ENCODE measurements at regions not wholly inside any gene's neighbourhood (a gene's known extent, or its start where the extent isn't known, plus 50 kb on each side); places are given as distances from the start of the nearest gene placed in this dataset.
A peak's percentile ranks its signal among the peaks of the same experiment; 100 is the strongest.
"Not testable (repeated sequence)": the region's sequence is repeated elsewhere in the genome, so short reads cannot be mapped to it uniquely, and the experiment has no call there.

GRCh38 chr20:1747953-1748577, 90.5 kb upstream of the SIRPG start:
- Histone ChIP-seq H2AFZ (ENCODE audit: low read depth, low read length) (no peak overlapping the region), H3K36me3 (replicated peaks; ENCODE audit: low read depth, low read length) (no peaks in the 10 kb centered on the region), H4K20me1 (ENCODE audit: insufficient read depth, low read length) (no peaks in the 10 kb centered on the region), H3K27ac (ENCODE audit: low read length) (no peak overlapping the region), H3K4me1 (ENCODE audit: low read length) (no peaks in the 10 kb centered on the region), H3K79me2 (ENCODE audit: low read length) (no peaks in the 10 kb centered on the region), H3K4me2 (ENCODE audit: low read length) (no peak overlapping the region), H3K9me3 (ENCODE audit: insufficient read depth, low read length) (no peaks in the 10 kb centered on the region), H3K9ac (ENCODE audit: low read length) (no peak overlapping the region), H3K4me3 (ENCODE audit: low read length) (no peak overlapping the region), H3K27me3 (ENCODE audit: low read depth, low read length) (peaks cover 20% of the 10 kb centered on the region)
- TF ChIP-seq EZH2phosphoT487 (IDR thresholded peaks at IDR 0.05; ENCODE audit: low read depth) (no peak), CTCF (IDR thresholded peaks at IDR 0.05; ENCODE audit: low read depth, low read length) (no peak)

- H3K36me3 ChIP-seq (replicated peaks; ENCODE audit: low read depth, low read length); H3K27ac ChIP-seq (ENCODE audit: low read length); H2AFZ ChIP-seq (ENCODE audit: low read depth, low read length): not testable (repeated sequence)
These were observed 84.5 kb upstream of the SIRPG start for GRCh38 chr20:1742049-1742434.

GRCh38 chr20:1741309-1742048, 83.9 kb upstream of the SIRPG start:
- TF ChIP-seq EZH2phosphoT487 (IDR thresholded peaks at IDR 0.05; ENCODE audit: low read depth) (no peak), CTCF (IDR thresholded peaks at IDR 0.05; ENCODE audit: low read depth, low read length) (no peak)
- Histone ChIP-seq H3K27ac (ENCODE audit: low read length) (no peak overlapping the region), H4K20me1 (ENCODE audit: insufficient read depth, low read length) (no peaks in the 10 kb centered on the region), H3K4me1 (ENCODE audit: low read length) (peaks cover 8% of the 10 kb centered on the region; the same call in 1 of the 2 replicates), H3K4me2 (ENCODE audit: low read length) (peak overlapping the region; percentile 36), H3K9me3 (ENCODE audit: insufficient read depth, low read length) (no peaks in the 10 kb centered on the region), H3K27me3 (ENCODE audit: low read depth, low read length) (peaks cover 24% of the 10 kb centered on the region), H3K9ac (ENCODE audit: low read length) (no peak overlapping the region), H2AFZ (ENCODE audit: low read depth, low read length) (no peak overlapping the region), H3K4me3 (ENCODE audit: low read length) (no peak overlapping the region), H3K79me2 (ENCODE audit: low read length) (no peaks in the 10 kb centered on the region), H3K36me3 (replicated peaks; ENCODE audit: low read depth, low read length) (no peaks in the 10 kb centered on the region)

More at GRCh38 chr20:1742049-1742434, 84.5 kb upstream of the SIRPG start:
- peak overlapping the region; percentile 36 for H3K4me2 ChIP-seq (ENCODE audit: low read length)
- not testable (repeated sequence) for H3K9ac ChIP-seq (ENCODE audit: low read length); H3K79me2 ChIP-seq (ENCODE audit: low read length); H4K20me1 ChIP-seq (ENCODE audit: insufficient read depth, low read length); H3K9me3 ChIP-seq (ENCODE audit: insufficient read depth, low read length); H3K4me3 ChIP-seq (ENCODE audit: low read length); H3K4me1 ChIP-seq (ENCODE audit: low read length)
- H3K27me3 ChIP-seq (ENCODE audit: low read depth, low read length): peaks cover 24% of the 10 kb centered on the region

- Histone ChIP-seq H2AFZ (ENCODE audit: low read depth, low read length) (no peak overlapping the region), H4K20me1 (ENCODE audit: insufficient read depth, low read length) (no peaks in the 10 kb centered on the region), H3K4me2 (ENCODE audit: low read length) (no peak overlapping the region), H3K79me2 (ENCODE audit: low read length) (no peaks in the 10 kb centered on the region), H3K4me3 (ENCODE audit: low read length) (no peak overlapping the region), H3K9ac (ENCODE audit: low read length) (no peak overlapping the region), H3K36me3 (replicated peaks; ENCODE audit: low read depth, low read length) (no peaks in the 10 kb centered on the region), H3K9me3 (ENCODE audit: insufficient read depth, low read length) (no peaks in the 10 kb centered on the region), H3K27ac (ENCODE audit: low read length) (no peak overlapping the region), H3K4me1 (ENCODE audit: low read length) (peaks cover 24% of the 10 kb centered on the region), H3K27me3 (ENCODE audit: low read depth, low read length) (peaks cover 45% of the 10 kb centered on the region)
- no peak for TF ChIP-seq CTCF (IDR thresholded peaks at IDR 0.05; ENCODE audit: low read depth, low read length)
- no peak for TF ChIP-seq EZH2phosphoT487 (IDR thresholded peaks at IDR 0.05; ENCODE audit: low read depth)
These were observed 79.6 kb upstream of the SIRPG start for GRCh38 chr20:1737134-1737533.
